Peyer's patch (tissue), 4 donors: ENCODE measurements at regions not wholly inside any gene's neighbourhood (a gene's known extent, or its start where the extent isn't known, plus 50 kb on each side); places are given as distances from the start of the nearest gene placed in this dataset.

ENCODE experiments used
- DNase-seq, 3 donors: peaks; one replicate each; pipeline ENCODE4 v3.0.0-alpha.2; 2017 to 2019
- H3K27ac ChIP-seq, 4 donors: fragments of 200-600 bp; sonication (generic); one replicate each; pipeline ENCODE4 v1.5.1; 2016 to 2019
- H3K27me3 ChIP-seq, 2 donors: fragments of 200-600 bp; sonication (generic); one replicate each; pipeline ENCODE4 v1.5.1; 2019
- H3K36me3 ChIP-seq, 3 donors: fragments of 200-600 bp; sonication (generic); one replicate each; pipeline ENCODE4 v1.5.1; 2016 to 2019
- H3K4me1 ChIP-seq, 4 donors: fragments of 200-600 bp; sonication (generic); one replicate each; pipeline ENCODE4 v1.5.1; 2016 to 2019
- H3K4me3 ChIP-seq, 4 donors: fragments of 200-600 bp; sonication (generic); 1 replicate in 3 of 4; 2 replicates in 1 of 4; pipeline ENCODE4 v1.5.1; 2016 to 2019; ENCODE audit warnings: mild to moderate bottlenecking in 1 of 4
- H3K9me3 ChIP-seq, 4 donors: fragments of 200-600 bp; sonication (generic); one replicate each; pipeline ENCODE4 v1.5.1; 2016 to 2019; ENCODE audit warnings: mild to moderate bottlenecking in 1 of 4
- CTCF ChIP-seq, 6 experiments: fragments of 450-650 bp in 4 of 6; fragments of 200-600 bp in 2 of 6; sonication (generic) in 1 of 6; IDR thresholded peaks; one replicate each; pipeline ENCODE4 v1.5.1; 2017 to 2019; ENCODE audit warnings: antibody characterized with exemption in 6 of 6, mild to moderate bottlenecking in 3 of 6, moderate library complexity in 1 of 6
- POLR2A ChIP-seq, 2 donors: fragments of 450-650 bp; IDR thresholded peaks; one replicate each; pipeline ENCODE4 v1.5.1; 2017; ENCODE audit warnings: antibody characterized with exemption in 2 of 2, mild to moderate bottlenecking in 2 of 2, moderate library complexity in 2 of 2

GRCh38 chr6:56752009-56752408, 109.3 kb upstream of the DST start:
- Histone ChIP-seq H3K36me3 (no peaks in the 10 kb centered on the region), H3K27me3 (no peaks in the 10 kb centered on the region), H3K4me1 (peaks cover 0 to 12% (median 0%) of the 10 kb centered on the region in 4 donors), H3K27ac (no peak overlapping the region), H3K4me3 (no peak overlapping the region), H3K9me3 (no peaks in the 10 kb centered on the region)
- DNase-seq, result no peak
- no peak for TF ChIP-seq POLR2A (IDR thresholded peaks at IDR 0.05)
- TF ChIP-seq CTCF (IDR thresholded peaks at IDR 0.05), result no peak

GRCh38 chr6:56751604-56752003, 108.9 kb upstream of the DST start:
- Histone ChIP-seq H3K9me3 (no peaks in the 10 kb centered on the region), H3K36me3 (no peaks in the 10 kb centered on the region), H3K27me3 (no peaks in the 10 kb centered on the region), H3K4me3 (no peak overlapping the region), H3K27ac (no peak overlapping the region), H3K4me1 (peaks cover 0 to 8% (median 0%) of the 10 kb centered on the region in 4 donors)
- TF ChIP-seq POLR2A (IDR thresholded peaks at IDR 0.05) (no peak), CTCF (IDR thresholded peaks at IDR 0.05) (no peak)
- no peak for DNase-seq

- no peaks in the 10 kb centered on the region for H3K4me1 ChIP-seq
- H3K4me3 ChIP-seq, result no peak overlapping the region
- no peaks in the 10 kb centered on the region for H3K36me3 ChIP-seq
- H3K9me3 ChIP-seq, result no peaks in the 10 kb centered on the region
- DNase-seq, result no peak
- TF ChIP-seq CTCF (IDR thresholded peaks at IDR 0.05), result no peak
- no peak for TF ChIP-seq POLR2A (IDR thresholded peaks at IDR 0.05)
- H3K27ac ChIP-seq, result no peak overlapping the region
- H3K27me3 ChIP-seq, result no peaks in the 10 kb centered on the region
Measured at GRCh38 chr6:56750686-56751085, 108.0 kb upstream of the DST start.

- Histone ChIP-seq H3K9me3 (no peaks in the 10 kb centered on the region), H3K4me3 (no peak overlapping the region), H3K36me3 (no peaks in the 10 kb centered on the region), H3K27me3 (no peaks in the 10 kb centered on the region), H3K27ac (no peak overlapping the region), H3K4me1 (no peaks in the 10 kb centered on the region)
- DNase-seq, result no peak
- TF ChIP-seq CTCF (IDR thresholded peaks at IDR 0.05) (no peak), POLR2A (IDR thresholded peaks at IDR 0.05) (no peak)
Measured at GRCh38 chr6:56749632-56750151, 107.0 kb upstream of the DST start.

GRCh38 chr6:56746767-56747504, 104.2 kb upstream of the DST start:
- Histone ChIP-seq H3K36me3 (no peaks in the 10 kb centered on the region), H3K4me1 (no peaks in the 10 kb centered on the region), H3K27ac (no peak overlapping the region), H3K9me3 (no peaks in the 10 kb centered on the region), H3K4me3 (no peak overlapping the region), H3K27me3 (no peaks in the 10 kb centered on the region)
- TF ChIP-seq CTCF (IDR thresholded peaks at IDR 0.05), result no peak
- no peak for TF ChIP-seq POLR2A (IDR thresholded peaks at IDR 0.05)
- DNase-seq, result no peak
